ENCODE measurements at regions not wholly inside any gene's neighbourhood (a gene's known extent, or its start where the extent isn't known, plus 50 kb on each side); places are given as distances from the start of the nearest gene placed in this dataset.

- Histone ChIP-seq H3K4me3 (ENCODE audit: control insufficient read depth in 1 of 7, extremely low read depth in 1 of 7, insufficient read depth in 4 of 7, low read depth in 2 of 7, low read length in 6 of 7) (no peak overlapping the region), H3K4me1 (ENCODE audit: control extremely low read depth in 1 of 4, control insufficient read depth in 4 of 4, insufficient read depth in 4 of 4, low read length in 3 of 4) (peaks cover 0 to 57% (median 36%) of the 10 kb centered on the region in 4 experiments), H3K27me3 (replicated peaks in 2 of 5; ENCODE audit: control insufficient read depth in 4 of 5, insufficient read depth in 5 of 5, low read length in 4 of 5) (no peaks in the 10 kb centered on the region), H3K36me3 (ENCODE audit: control insufficient read depth in 4 of 4, insufficient read depth in 4 of 4, low read length in 3 of 4) (no peaks in the 10 kb centered on the region), H3K9me3 (ENCODE audit: control extremely low read depth in 1 of 5, control insufficient read depth in 4 of 5, insufficient read depth in 2 of 5, low read depth in 1 of 5, low read length in 4 of 5) (no peaks in the 10 kb centered on the region), H3K27ac (ENCODE audit: insufficient read depth in 1 of 2, low read depth in 1 of 2, low read length in 2 of 2, poor library complexity in 1 of 2, severe bottlenecking in 2 of 2) (no peak overlapping the region)
- WGBS (ENCODE audit: insufficient coverage): 67% methylated on average over 14 of the region's 16 CpGs
- no peak for DNase-seq
- POLR2A ChIA-PET: no interaction called here
- CTCF ChIA-PET: no interaction called here
Observed at GRCh38 chr17:77315551-77316190, 174.9 kb downstream of the SEC14L1 start.

DNA sequence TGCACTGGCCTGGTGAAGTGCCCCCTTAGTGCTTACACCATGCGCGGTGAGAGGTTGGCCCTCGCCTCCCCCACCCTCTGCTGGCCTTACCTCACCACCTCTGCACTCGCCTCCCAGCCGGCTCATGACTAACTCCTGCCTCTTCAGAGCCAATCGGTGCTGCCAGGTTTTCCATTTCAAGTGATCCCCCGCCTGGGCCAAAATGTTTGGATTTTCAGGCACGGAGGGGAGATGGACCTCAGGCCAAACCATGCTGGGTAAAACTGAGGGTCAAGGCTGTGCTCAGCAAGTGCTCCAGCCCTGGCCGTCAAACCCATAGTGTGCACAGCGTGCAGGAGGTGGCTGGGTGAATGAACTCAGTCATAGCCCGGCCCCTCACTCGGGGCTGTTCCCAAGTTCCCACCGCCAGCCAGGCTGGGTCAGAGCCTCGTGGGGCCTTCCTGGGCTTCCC, 175.4 kb downstream of the SEC14L1 start:
- no peak for DNase-seq
- H3K9me3 ChIP-seq (ENCODE audit: control extremely low read depth in 1 of 5, control insufficient read depth in 4 of 5, insufficient read depth in 2 of 5, low read depth in 1 of 5, low read length in 4 of 5): no peaks in the 10 kb centered on the region
- H3K4me1 ChIP-seq (ENCODE audit: control extremely low read depth in 1 of 4, control insufficient read depth in 4 of 4, insufficient read depth in 4 of 4, low read length in 3 of 4): peaks cover 0 to 62% (median 38%) of the 10 kb centered on the region in 4 experiments
- H3K27ac ChIP-seq (ENCODE audit: insufficient read depth in 1 of 2, low read depth in 1 of 2, low read length in 2 of 2, poor library complexity in 1 of 2, severe bottlenecking in 2 of 2): no peak overlapping the region
- no peaks in the 10 kb centered on the region for H3K36me3 ChIP-seq (ENCODE audit: control insufficient read depth in 4 of 4, insufficient read depth in 4 of 4, low read length in 3 of 4)
- 92% methylated on average over 9 of the region's 14 CpGs for WGBS (ENCODE audit: insufficient coverage)
- ChIA-PET CTCF (no interaction called here), POLR2A (no interaction called here)
- no peak overlapping the region for H3K4me3 ChIP-seq (ENCODE audit: control insufficient read depth in 1 of 7, extremely low read depth in 1 of 7, insufficient read depth in 4 of 7, low read depth in 2 of 7, low read length in 6 of 7)
- no peaks in the 10 kb centered on the region for H3K27me3 ChIP-seq (replicated peaks in 2 of 5; ENCODE audit: control insufficient read depth in 4 of 5, insufficient read depth in 5 of 5, low read length in 4 of 5)

- Histone ChIP-seq H3K36me3 (ENCODE audit: control insufficient read depth in 4 of 4, insufficient read depth in 4 of 4, low read length in 3 of 4) (no peaks in the 10 kb centered on the region), H3K4me3 (ENCODE audit: control insufficient read depth in 1 of 7, extremely low read depth in 1 of 7, insufficient read depth in 4 of 7, low read depth in 2 of 7, low read length in 6 of 7) (no peak overlapping the region), H3K9me3 (ENCODE audit: control extremely low read depth in 1 of 5, control insufficient read depth in 4 of 5, insufficient read depth in 2 of 5, low read depth in 1 of 5, low read length in 4 of 5) (no peaks in the 10 kb centered on the region), H3K27ac (ENCODE audit: insufficient read depth in 1 of 2, low read depth in 1 of 2, low read length in 2 of 2, poor library complexity in 1 of 2, severe bottlenecking in 2 of 2) (no peak overlapping the region), H3K4me1 (ENCODE audit: control extremely low read depth in 1 of 4, control insufficient read depth in 4 of 4, insufficient read depth in 4 of 4, low read length in 3 of 4) (peaks cover 0 to 63% (median 38%) of the 10 kb centered on the region in 4 experiments), H3K27me3 (replicated peaks in 2 of 5; ENCODE audit: control insufficient read depth in 4 of 5, insufficient read depth in 5 of 5, low read length in 4 of 5) (no peaks in the 10 kb centered on the region)
- 100% methylated on average over 4 of the region's 8 CpGs for WGBS (ENCODE audit: insufficient coverage)
- ChIA-PET POLR2A (interaction anchor here (0.6 kb wide), 1 partner anchor 27 kb away, joined by 3 read pairs; no protein-coding TSS in a partner anchor), CTCF (interaction anchor here (1.1 to 1.3 kb wide), 2 partner anchors 8 to 35 kb away, joined by 3 to 4 read pairs; no protein-coding TSS in a partner anchor)
- no peak for DNase-seq
Observed at GRCh38 chr17:77316651-77317050, 175.9 kb downstream of the SEC14L1 start.

DNA sequence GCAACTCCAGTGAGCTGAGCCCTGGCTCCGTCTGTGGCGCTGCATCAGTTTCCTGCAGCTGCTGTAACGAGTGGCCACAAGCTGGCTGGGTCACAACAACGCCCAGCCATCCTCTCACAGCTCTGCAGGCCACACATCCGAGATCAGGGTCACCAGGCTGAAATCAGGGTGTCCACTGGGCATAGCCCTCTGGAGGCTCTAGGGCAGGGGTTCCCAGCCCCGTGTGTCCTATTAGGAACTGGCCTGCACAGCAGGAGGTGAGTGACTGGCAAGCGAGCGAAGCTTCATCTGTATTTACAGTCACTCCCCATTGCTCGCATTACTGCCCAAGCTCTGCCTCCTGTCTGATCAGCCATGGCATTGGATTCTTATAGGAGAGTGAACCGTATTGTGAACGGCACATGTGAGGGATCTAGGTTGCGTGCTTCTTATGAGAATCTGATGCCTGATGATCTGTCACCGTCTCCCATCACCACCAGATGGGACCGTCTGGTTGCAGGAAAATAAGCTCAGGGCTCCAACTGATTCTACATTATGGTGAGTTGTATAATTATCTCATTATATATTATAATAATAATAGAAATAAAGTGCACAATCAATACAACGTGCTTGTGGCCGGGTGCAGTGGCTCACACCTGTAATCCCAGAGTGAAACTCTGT, 176.5 kb downstream of the SEC14L1 start:
- H3K4me1 ChIP-seq (ENCODE audit: control extremely low read depth in 1 of 4, control insufficient read depth in 4 of 4, insufficient read depth in 4 of 4, low read length in 3 of 4): peaks cover 0 to 65% (median 36%) of the 10 kb centered on the region in 4 experiments
- 74% methylated on average over 11 of the region's 16 CpGs for WGBS (ENCODE audit: insufficient coverage)
- no peaks in the 10 kb centered on the region for H3K9me3 ChIP-seq (ENCODE audit: control extremely low read depth in 1 of 5, control insufficient read depth in 4 of 5, insufficient read depth in 2 of 5, low read depth in 1 of 5, low read length in 4 of 5)
- no peaks in the 10 kb centered on the region for H3K36me3 ChIP-seq (ENCODE audit: control insufficient read depth in 4 of 4, insufficient read depth in 4 of 4, low read length in 3 of 4)
- ChIA-PET CTCF (interaction anchor here (1.1 to 1.3 kb wide), 2 partner anchors 8 to 36 kb away, joined by 3 to 4 read pairs; no protein-coding TSS in a partner anchor), POLR2A (interaction anchor here (0.6 kb wide), 1 partner anchor 27 kb away, joined by 3 read pairs; no protein-coding TSS in a partner anchor)
- peak overlapping the region in 1 of 7 experiments; percentile 19 for H3K4me3 ChIP-seq (ENCODE audit: control insufficient read depth in 1 of 7, extremely low read depth in 1 of 7, insufficient read depth in 4 of 7, low read depth in 2 of 7, low read length in 6 of 7)
- H3K27me3 ChIP-seq (replicated peaks in 2 of 5; ENCODE audit: control insufficient read depth in 4 of 5, insufficient read depth in 5 of 5, low read length in 4 of 5): no peaks in the 10 kb centered on the region
- H3K27ac ChIP-seq (ENCODE audit: insufficient read depth in 1 of 2, low read depth in 1 of 2, low read length in 2 of 2, poor library complexity in 1 of 2, severe bottlenecking in 2 of 2): no peak overlapping the region
- DNase-seq: peak in 2 of 3 donors; percentile 35 to 56

GRCh38 chr17:77318021-77318420, 177.3 kb downstream of the SEC14L1 start:
- H3K4me1 ChIP-seq (ENCODE audit: control extremely low read depth in 1 of 4, control insufficient read depth in 4 of 4, insufficient read depth in 4 of 4, low read length in 3 of 4): peaks cover 0 to 73% (median 38%) of the 10 kb centered on the region in 4 experiments
- WGBS (ENCODE audit: insufficient coverage): 97% methylated on average over 4 of the region's 7 CpGs
- H3K27me3 ChIP-seq (replicated peaks in 2 of 5; ENCODE audit: control insufficient read depth in 4 of 5, insufficient read depth in 5 of 5, low read length in 4 of 5): no peaks in the 10 kb centered on the region
- DNase-seq: no peak
- no peak overlapping the region for H3K4me3 ChIP-seq (ENCODE audit: control insufficient read depth in 1 of 7, extremely low read depth in 1 of 7, insufficient read depth in 4 of 7, low read depth in 2 of 7, low read length in 6 of 7)
- CTCF ChIA-PET: no interaction called here
- no peaks in the 10 kb centered on the region for H3K36me3 ChIP-seq (ENCODE audit: control insufficient read depth in 4 of 4, insufficient read depth in 4 of 4, low read length in 3 of 4)
- no peak overlapping the region for H3K27ac ChIP-seq (ENCODE audit: insufficient read depth in 1 of 2, low read depth in 1 of 2, low read length in 2 of 2, poor library complexity in 1 of 2, severe bottlenecking in 2 of 2)
- no peaks in the 10 kb centered on the region for H3K9me3 ChIP-seq (ENCODE audit: control extremely low read depth in 1 of 5, control insufficient read depth in 4 of 5, insufficient read depth in 2 of 5, low read depth in 1 of 5, low read length in 4 of 5)
- POLR2A ChIA-PET: no interaction called here

GRCh38 chr17:77318491-77319210, 177.9 kb downstream of the SEC14L1 start:
- peaks cover 0 to 79% (median 40%) of the 10 kb centered on the region in 4 experiments for H3K4me1 ChIP-seq (ENCODE audit: control extremely low read depth in 1 of 4, control insufficient read depth in 4 of 4, insufficient read depth in 4 of 4, low read length in 3 of 4)
- H3K4me3 ChIP-seq (ENCODE audit: control insufficient read depth in 1 of 7, extremely low read depth in 1 of 7, insufficient read depth in 4 of 7, low read depth in 2 of 7, low read length in 6 of 7): peak overlapping the region in 4 of 7 experiments; percentile 34 to 59 (median 55)
- no peaks in the 10 kb centered on the region for H3K27me3 ChIP-seq (replicated peaks in 2 of 5; ENCODE audit: control insufficient read depth in 4 of 5, insufficient read depth in 5 of 5, low read length in 4 of 5)
- ChIA-PET POLR2A (no interaction called here), CTCF (no interaction called here)
- no peaks in the 10 kb centered on the region for H3K9me3 ChIP-seq (ENCODE audit: control extremely low read depth in 1 of 5, control insufficient read depth in 4 of 5, insufficient read depth in 2 of 5, low read depth in 1 of 5, low read length in 4 of 5)
- 53% methylated on average over 8 of the region's 14 CpGs for WGBS (ENCODE audit: insufficient coverage)
- peak overlapping the region in 1 of 2 experiments; percentile 70 for H3K27ac ChIP-seq (ENCODE audit: insufficient read depth in 1 of 2, low read depth in 1 of 2, low read length in 2 of 2, poor library complexity in 1 of 2, severe bottlenecking in 2 of 2)
- peak in 2 of 3 donors; percentile 42 to 52 for DNase-seq
- H3K36me3 ChIP-seq (ENCODE audit: control insufficient read depth in 4 of 4, insufficient read depth in 4 of 4, low read length in 3 of 4): no peaks in the 10 kb centered on the region
